WTC11 (cell line): ENCODE measurements at regions not wholly inside any gene's neighbourhood (a gene's known extent, or its start where the extent isn't known, plus 50 kb on each side); places are given as distances from the start of the nearest gene placed in this dataset.

Experiments
- ATAC-seq: fragments of 200-7000 bp; cut with Tn5 transposase; 2 replicates; pipeline ENCODE4 v1.10.0; 2021; ENCODE audit warnings: mild to moderate bottlenecking, moderate library complexity
- CTCF ChIA-PET: fragments of 300-600 bp; sonication (Branson Sonifier 250); formaldehyde crosslinking; loops from one replicate; lab custom pipeline; 2021; ENCODE audit warnings: antibody characterized with exemption; lab: Charles Lee
- POLR2A ChIA-PET: fragments of 350-600 bp; sonication (Branson Sonifier 250); formaldehyde crosslinking; loops from one replicate; lab custom pipeline; 2021; ENCODE audit warnings: antibody characterized with exemption; lab: Charles Lee
- DNase-seq: peaks from one replicate; pipeline ENCODE4 v3.0.0; 2021; ENCODE audit warnings: low spot score
- H3K27ac Mint-ChIP-seq: 2 replicates; pipeline ENCODE4 v1.8.0; 2021; ENCODE audit warnings: mixed read lengths
- H3K27me3 Mint-ChIP-seq: 2 replicates; pipeline ENCODE4 v1.8.0; 2021; ENCODE audit warnings: low read depth, mild to moderate bottlenecking, moderate library complexity, mixed read lengths
- H3K36me3 Mint-ChIP-seq: 2 replicates; pipeline ENCODE4 v1.8.0; 2021; ENCODE audit warnings: mixed read lengths
- H3K4me1 Mint-ChIP-seq: 2 replicates; pipeline ENCODE4 v1.8.0; 2022; ENCODE audit warnings: mixed read lengths
- H3K4me3 Mint-ChIP-seq: 2 replicates; pipeline ENCODE4 v1.8.0; 2021; ENCODE audit warnings: mild to moderate bottlenecking, moderate library complexity, mixed read lengths
- H3K9me3 Mint-ChIP-seq: 2 replicates; pipeline ENCODE4 v1.8.0; 2021; ENCODE audit warnings: mixed read lengths
- AFF4 ChIP-seq: sonication (generic); formaldehyde crosslinking; IDR thresholded peaks from 2 replicates; pipeline ENCODE4 v1.8.1; 2023; ENCODE audit warnings: mild to moderate bottlenecking, missing genetic modification reagents, borderline replicate concordance
- ARID4B ChIP-seq: sonication (generic); formaldehyde crosslinking; IDR thresholded peaks from 2 replicates; pipeline ENCODE4 v1.8.0; 2023; ENCODE audit warnings: missing genetic modification reagents, mild to moderate bottlenecking, borderline replicate concordance
- CDX4 ChIP-seq: fragments of 250-450 bp; sonication (Bioruptor Pico); IDR thresholded peaks from 2 replicates; pipeline ENCODE4 v1.9.0; 2021; ENCODE audit warnings: moderate library complexity, mild to moderate bottlenecking, inconsistent platforms, borderline replicate concordance
- CTCF ChIP-seq: fragments of 200-600 bp; IDR thresholded peaks from 2 replicates; pipeline ENCODE4 v1.8.0; 2022; ENCODE audit warnings: antibody characterized with exemption
- ETV6 ChIP-seq: sonication (generic); formaldehyde crosslinking; IDR thresholded peaks from 2 replicates; pipeline ENCODE4 v1.8.1; 2022; ENCODE audit warnings: mild to moderate bottlenecking, missing genetic modification reagents
- FOXJ3 ChIP-seq: sonication (generic); formaldehyde crosslinking; IDR thresholded peaks from 2 replicates; pipeline ENCODE4 v1.9.0; 2021; ENCODE audit warnings: missing genetic modification reagents, mild to moderate bottlenecking, borderline replicate concordance
- FOXK1 ChIP-seq: sonication (generic); formaldehyde crosslinking; IDR thresholded peaks from 2 replicates; pipeline ENCODE4 v1.8.0; 2022; ENCODE audit warnings: mild to moderate bottlenecking, moderate library complexity, missing genetic modification reagents
- GRHL2 ChIP-seq: fragments of 250-450 bp; sonication (Bioruptor Pico); IDR thresholded peaks from 2 replicates; pipeline ENCODE4 v1.8.0; 2022; ENCODE audit warnings: mild to moderate bottlenecking, moderate library complexity; ENCODE audit not compliant: insufficient replicate concordance, severe bottlenecking
- NFE2L1 ChIP-seq: sonication (generic); formaldehyde crosslinking; IDR thresholded peaks from 2 replicates; pipeline ENCODE4 v1.8.1; 2023; ENCODE audit warnings: missing genetic modification reagents
- OVOL2 ChIP-seq: fragments of 250-450 bp; sonication (Bioruptor Pico); IDR thresholded peaks from 2 replicates; pipeline ENCODE4 v1.9.0; 2021; ENCODE audit warnings: mild to moderate bottlenecking, borderline replicate concordance
- PRRX2 ChIP-seq: fragments of 250-450 bp; sonication (Bioruptor Pico); IDR thresholded peaks from 2 replicates; pipeline ENCODE4 v1.8.0; 2021; ENCODE audit warnings: mild to moderate bottlenecking
- SOX15 ChIP-seq: fragments of 250-450 bp; sonication (Bioruptor Pico); IDR thresholded peaks from 2 replicates; pipeline ENCODE4 v1.9.0; 2021; ENCODE audit warnings: mild to moderate bottlenecking
- TEAD1 ChIP-seq: sonication (generic); formaldehyde crosslinking; IDR thresholded peaks from 2 replicates; pipeline ENCODE4 v1.8.0; 2022; ENCODE audit warnings: mild to moderate bottlenecking, missing genetic modification reagents
- ZNF263 ChIP-seq: sonication (generic); formaldehyde crosslinking; IDR thresholded peaks from 2 replicates; pipeline ENCODE4 v1.8.1; 2022; ENCODE audit warnings: low read depth, mild to moderate bottlenecking, moderate library complexity, missing genetic modification reagents
- ZNF281 ChIP-seq: sonication (generic); formaldehyde crosslinking; IDR thresholded peaks from 2 replicates; pipeline ENCODE4 v1.8.0; 2023; ENCODE audit warnings: mild to moderate bottlenecking, missing genetic modification reagents
- ZNF317 ChIP-seq: sonication (generic); formaldehyde crosslinking; IDR thresholded peaks from 2 replicates; pipeline ENCODE4 v1.8.1; 2023; ENCODE audit warnings: low read depth, mild to moderate bottlenecking, moderate library complexity, missing genetic modification reagents, borderline replicate concordance
- ZNF512 ChIP-seq: sonication (generic); formaldehyde crosslinking; IDR thresholded peaks from 2 replicates; pipeline ENCODE4 v1.8.1; 2022; ENCODE audit warnings: missing genetic modification reagents, borderline replicate concordance

- TF ChIP-seq CTCF = no peak
- TF ChIP-seq ETV6 = no peak
- no peak for TF ChIP-seq NFE2L1
- no peak for TF ChIP-seq CDX4 (CRISPR knock-in tag)
- TF ChIP-seq, all 79 proteins: peak for 0
Observed at GRCh38 chr1:119290297-119290696, 78.3 kb upstream of the HAO2 start (continued).

- CTCF ChIA-PET = interaction anchor here (1.0 to 1.2 kb wide), 2 partner anchors 17 to 78 kb away, joined by 3 to 4 read pairs; no protein-coding TSS in a partner anchor
- 0 out of 2 replicates have a peak, but pooled peaks cover 3% of the 10 kb centered on the region for H3K9me3 Mint-ChIP-seq
- ATAC-seq (no peak), DNase-seq (no peak)
- POLR2A ChIA-PET = interaction anchor here (0.6 kb wide), 1 partner anchor 12 kb away, joined by 3 read pairs; no protein-coding TSS in a partner anchor
- peaks cover 8% of the 10 kb centered on the region for H3K36me3 Mint-ChIP-seq
- no peak overlapping the region for H3K27ac Mint-ChIP-seq
- no peak for TF ChIP-seq AFF4
- no peak for TF ChIP-seq ZNF512 (CRISPR knock-in tag)
- no peak for TF ChIP-seq OVOL2 (CRISPR knock-in tag)
- TF ChIP-seq, all 79 proteins: peak for 0
- H3K27me3 Mint-ChIP-seq = no peaks in the 10 kb centered on the region
- peaks cover 49% of the 10 kb centered on the region for H3K4me1 Mint-ChIP-seq
- H3K4me3 Mint-ChIP-seq = no peak overlapping the region
Observed at GRCh38 chr1:119291611-119292206, 76.9 kb upstream of the HAO2 start.

- H3K27ac Mint-ChIP-seq = no peak overlapping the region
- CTCF ChIA-PET = interaction anchor here (1.6 to 2.5 kb wide), 3 partner anchors 17 to 23 kb away, joined by 5 to 18 read pairs (median 7); no protein-coding TSS in a partner anchor
- peaks cover 8% of the 10 kb centered on the region for H3K36me3 Mint-ChIP-seq
- H3K27me3 Mint-ChIP-seq = no peaks in the 10 kb centered on the region
- 0 out of 2 replicates have a peak, but pooled peaks cover 3% of the 10 kb centered on the region for H3K9me3 Mint-ChIP-seq
- H3K4me3 Mint-ChIP-seq = no peak overlapping the region
- ATAC-seq (peak; percentile 59), DNase-seq (no peak)
- H3K4me1 Mint-ChIP-seq = peaks cover 38% of the 10 kb centered on the region
- POLR2A ChIA-PET = no interaction called here
- no peak for TF ChIP-seq SOX15
- no peak for TF ChIP-seq ZNF317 (CRISPR knock-in tag)
- TF ChIP-seq ARID4B (CRISPR knock-in tag) = no peak
- no peak for TF ChIP-seq OVOL2 (CRISPR knock-in tag)
- TF ChIP-seq GRHL2 (CRISPR knock-in tag) = no peak
- no peak for TF ChIP-seq PRRX2 (CRISPR knock-in tag)
- TF ChIP-seq FOXJ3 (CRISPR knock-in tag) = no peak
- no peak for TF ChIP-seq ZNF263 (CRISPR knock-in tag)
- no peak for TF ChIP-seq FOXK1
- TF ChIP-seq ZNF281 = no peak
- no peak for TF ChIP-seq TEAD1 (CRISPR knock-in tag)
Observed at GRCh38 chr1:119293797-119294196, 74.8 kb upstream of the HAO2 start.
